Epithelial cell of proximal tubule (primary cell): ENCODE measurements at regions not wholly inside any gene's neighbourhood (a gene's known extent, or its start where the extent isn't known, plus 50 kb on each side); places are given as distances from the start of the nearest gene placed in this dataset.

Source experiments
- DNase-seq: peaks from one replicate; pipeline ENCODE4 v3.0.0-alpha.2; 2011; ENCODE audit warnings: low read depth
- H3K4me3 ChIP-seq: 2 replicates; pipeline ENCODE4 v1.5.1; 2011; ENCODE audit warnings: low read depth, mild to moderate bottlenecking, low read length
- CTCF ChIP-seq: conservative IDR thresholded peaks from 2 replicates; pipeline ENCODE4 v1.5.1; 2012; ENCODE audit warnings: low read depth, mild to moderate bottlenecking, low read length

- DNase-seq: no peak
- no peak for TF ChIP-seq CTCF
- no peak overlapping the region for H3K4me3 ChIP-seq
These were observed 110.6 kb downstream of the PFKFB3 start for GRCh38 chr10:6313111-6313895.

- no peak for TF ChIP-seq CTCF
- DNase-seq: no peak
- no peak overlapping the region for H3K4me3 ChIP-seq
These were observed 112.0 kb downstream of the PFKFB3 start for GRCh38 chr10:6314620-6315205.

GRCh38 chr10:6319119-6319518, 116.4 kb downstream of the PFKFB3 start:
- H3K4me3 ChIP-seq: no peak overlapping the region
- no peak for TF ChIP-seq CTCF
- DNase-seq: no peak

- TF ChIP-seq CTCF: no peak
- DNase-seq: no peak
- no peak overlapping the region for H3K4me3 ChIP-seq
These were observed 117.7 kb downstream of the PFKFB3 start for GRCh38 chr10:6320320-6321010.

GRCh38 chr10:6321880-6322279, 119.1 kb downstream of the PFKFB3 start:
- no peak for DNase-seq
- no peak for TF ChIP-seq CTCF
- H3K4me3 ChIP-seq: no peak overlapping the region

- no peak for TF ChIP-seq CTCF
- H3K4me3 ChIP-seq: no peak overlapping the region
- DNase-seq: no peak
These were observed 120.1 kb downstream of the PFKFB3 start for GRCh38 chr10:6322805-6323204.
